ENCODE measurements at regions not wholly inside any gene's neighbourhood (a gene's known extent, or its start where the extent isn't known, plus 50 kb on each side); places are given as distances from the start of the nearest gene placed in this dataset.

GRCh38 chr4:17336069-17336468, 175.8 kb downstream of the QDPR start:
- no peak for DNase-seq

DNA sequence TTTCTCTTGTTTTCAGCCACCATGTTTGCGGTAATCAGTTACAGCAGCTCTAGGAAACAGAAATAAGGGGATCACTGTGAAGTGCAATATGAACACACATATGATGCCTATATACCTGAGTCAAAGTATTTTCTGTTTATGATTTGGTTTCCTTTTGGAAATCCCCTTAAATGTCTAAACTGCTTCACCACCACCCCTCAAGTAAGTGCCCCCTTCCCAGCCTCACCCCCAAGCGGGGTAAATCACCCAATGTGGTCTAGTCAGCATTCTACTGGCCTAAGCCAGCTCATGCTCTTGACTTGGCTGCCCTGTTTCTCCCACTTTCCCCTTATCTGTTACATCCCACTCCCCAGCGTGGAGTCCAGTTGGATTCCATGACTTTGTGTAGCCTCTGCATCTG, 176.5 kb downstream of the QDPR start:
- no peak for DNase-seq

DNA sequence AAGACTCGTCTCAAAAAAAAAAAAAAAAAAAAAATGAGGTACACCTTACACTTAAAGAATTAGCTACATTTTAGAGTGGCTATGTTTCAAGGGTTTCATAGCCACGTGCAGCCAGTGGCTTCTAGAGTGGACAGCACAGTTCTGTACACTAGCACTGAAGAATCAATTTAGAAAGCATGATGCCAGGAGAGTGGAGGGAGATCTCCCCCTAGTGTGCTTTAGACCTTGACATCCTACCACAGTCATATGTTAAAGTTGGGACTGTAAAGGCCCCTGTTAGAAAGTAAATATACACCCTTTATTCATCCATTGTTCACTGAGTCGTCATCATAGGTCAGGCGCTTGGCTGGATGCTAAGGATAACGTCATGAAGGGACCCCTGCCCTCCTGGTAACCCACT, 179.4 kb downstream of the QDPR start:
- no peak for DNase-seq

DNA sequence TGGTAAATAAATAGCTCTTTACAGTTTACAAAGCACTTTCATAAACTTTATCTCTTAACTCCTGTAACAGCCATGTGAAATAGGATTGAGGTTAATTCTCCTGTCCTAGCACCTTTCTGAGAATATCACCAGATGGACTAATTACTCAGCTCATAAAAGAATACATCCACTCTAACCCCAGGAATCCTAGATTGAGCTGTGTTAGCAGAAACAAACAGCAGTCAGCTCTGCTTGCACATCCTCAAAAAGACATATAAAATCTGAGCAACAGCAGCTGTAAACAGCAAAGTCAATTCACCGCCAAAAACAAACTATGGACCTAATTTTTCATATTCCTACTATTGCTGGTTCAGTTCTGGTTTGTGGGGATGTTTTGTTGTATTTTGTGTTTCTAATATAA, 182.8 kb downstream of the QDPR start:
- DNase-seq: no peak

DNA sequence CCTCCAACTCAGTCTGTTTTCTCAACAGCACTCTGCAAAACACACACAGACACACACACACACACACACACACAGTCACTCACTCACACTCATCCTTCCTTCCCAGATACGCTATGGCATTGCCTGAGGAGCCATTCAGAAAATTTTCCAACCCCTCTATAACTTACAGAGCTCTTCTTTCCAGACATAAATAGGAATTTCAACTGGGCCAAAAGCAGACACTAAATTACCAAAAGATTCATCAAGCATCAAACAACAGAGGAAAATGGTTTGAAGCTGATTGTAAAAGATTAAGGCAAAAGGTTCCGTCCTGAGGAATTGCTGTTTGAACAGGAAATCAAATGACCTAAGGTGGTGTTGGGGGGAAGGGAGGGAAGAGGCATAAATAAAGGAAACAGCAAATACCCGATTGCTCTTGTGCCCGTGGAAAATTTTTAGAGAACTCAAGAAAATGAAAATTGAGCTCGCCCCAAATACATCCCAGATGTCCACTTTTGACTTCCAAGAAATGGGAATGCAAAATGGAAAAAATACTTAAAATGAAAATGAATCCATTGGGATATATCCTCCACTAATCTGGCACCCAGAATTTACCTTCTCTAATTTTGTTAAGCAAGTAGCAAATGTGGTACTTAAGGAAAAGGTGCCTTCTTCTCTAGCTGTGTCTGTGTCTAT, 183.6 kb downstream of the QDPR start:
- DNase-seq: no peak

DNA sequence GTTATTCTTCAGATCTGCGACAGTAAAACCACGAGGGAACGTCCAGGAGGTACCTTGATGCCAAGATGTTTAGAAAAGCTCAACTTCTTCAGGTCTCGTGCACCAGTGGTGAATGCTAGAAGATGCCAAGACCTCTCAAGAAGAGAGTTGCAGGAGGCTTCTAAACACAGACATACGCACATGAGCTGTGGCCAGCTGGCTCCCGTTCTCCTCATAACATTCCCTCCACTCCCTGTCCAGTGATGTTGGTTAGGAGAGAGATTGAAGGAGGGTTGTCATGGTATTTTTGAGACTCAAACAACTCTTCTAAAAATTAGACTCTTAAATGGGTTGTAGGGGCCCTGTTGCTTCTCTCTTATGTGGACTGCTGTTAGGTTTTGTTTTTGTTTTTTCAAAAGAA, 184.3 kb downstream of the QDPR start:
- DNase-seq: no peak

- DNase-seq: no peak
Observed at GRCh38 chr4:17326756-17327155, 185.1 kb downstream of the QDPR start.

GRCh38 chr4:17325098-17325497, 186.8 kb downstream of the QDPR start:
- DNase-seq: no peak

GRCh38 chr4:17324386-17324830, 187.5 kb downstream of the QDPR start:
- peak; percentile 1 for DNase-seq

DNA sequence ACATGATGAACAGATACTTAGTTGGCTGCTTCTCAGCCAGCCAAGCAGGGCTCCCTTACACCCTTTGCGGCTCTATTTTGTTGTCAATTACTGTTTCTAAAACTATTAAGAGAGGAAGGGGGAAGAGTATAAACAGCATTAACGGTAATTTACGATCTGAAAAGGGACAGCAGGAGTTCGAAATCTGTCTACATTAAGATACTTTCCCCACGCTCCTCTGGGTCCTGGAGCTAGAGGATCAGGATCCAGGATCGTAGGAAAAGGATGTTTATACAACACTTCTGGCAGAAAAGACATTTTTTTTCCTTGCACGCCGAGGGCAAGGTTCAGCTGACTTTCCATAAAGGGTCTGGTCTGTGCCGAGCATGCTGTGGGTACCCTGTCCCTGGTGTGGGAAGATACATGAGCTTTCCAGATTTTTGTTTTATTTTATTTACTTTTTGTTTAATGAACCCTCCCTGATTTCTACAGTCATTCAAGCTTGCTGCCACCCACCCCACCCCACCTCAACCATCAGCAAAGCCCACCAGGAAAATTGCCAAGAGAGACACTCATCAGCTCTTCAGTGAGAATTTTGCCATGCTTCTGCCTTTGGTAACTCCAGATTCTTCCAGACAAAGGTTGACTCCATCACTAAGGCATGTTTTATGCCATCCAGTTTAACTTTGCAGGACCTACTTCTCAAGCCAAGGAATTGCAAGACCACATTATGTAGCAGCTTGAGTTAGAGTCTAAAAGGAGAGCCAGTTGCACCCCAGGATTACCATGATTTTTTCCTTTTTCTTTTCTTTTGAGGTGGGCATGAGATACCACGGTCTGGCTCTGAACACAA, 188.1 kb downstream of the QDPR start:
- no peak for DNase-seq

- no peak for DNase-seq
Observed at GRCh38 chr4:17322514-17322913, 189.4 kb downstream of the QDPR start.

GRCh38 chr4:17320046-17320445, 191.8 kb downstream of the QDPR start:
- no peak for DNase-seq

- DNase-seq: no peak
Observed at GRCh38 chr4:17317526-17317925, 194.4 kb downstream of the QDPR start.

DNA sequence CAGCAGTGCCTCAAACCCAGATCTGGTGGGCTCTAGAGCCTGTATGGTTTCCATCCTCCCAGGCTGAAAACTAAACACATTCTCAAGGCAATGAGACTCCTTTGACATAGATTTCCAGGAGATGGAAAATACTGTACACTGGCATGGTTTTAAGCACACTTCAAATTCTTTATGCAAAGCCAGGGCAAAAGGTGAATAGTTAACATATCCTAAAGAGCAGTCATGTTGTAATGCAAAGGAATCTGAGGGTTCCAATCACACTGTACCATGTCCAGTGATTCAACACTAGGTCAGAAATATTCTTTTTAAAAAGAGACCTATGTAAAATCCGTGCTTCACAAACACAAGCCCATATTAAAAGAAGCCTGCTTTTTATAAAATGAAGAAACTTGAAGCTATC, 195.3 kb downstream of the QDPR start:
- DNase-seq: no peak

DNA sequence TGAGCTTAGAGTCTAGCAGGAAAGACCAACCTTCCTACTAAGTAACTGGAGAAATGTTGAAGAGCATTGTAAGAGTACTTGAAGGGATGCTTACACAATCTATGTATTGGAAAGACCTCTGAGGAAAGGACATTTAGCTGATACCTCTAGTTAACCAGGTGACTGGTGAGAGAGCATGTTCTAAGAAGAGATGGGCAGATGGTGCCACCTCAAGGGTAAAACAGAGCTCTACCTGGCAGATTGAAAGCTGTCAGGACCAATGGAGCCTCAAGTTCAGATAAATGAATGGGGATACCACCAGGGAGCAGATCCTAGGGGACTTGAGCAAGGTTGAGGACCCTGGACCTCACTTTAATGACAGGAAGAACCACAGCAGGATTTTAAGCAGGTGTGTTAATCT, 196.4 kb downstream of the QDPR start:
- no peak for DNase-seq

DNA sequence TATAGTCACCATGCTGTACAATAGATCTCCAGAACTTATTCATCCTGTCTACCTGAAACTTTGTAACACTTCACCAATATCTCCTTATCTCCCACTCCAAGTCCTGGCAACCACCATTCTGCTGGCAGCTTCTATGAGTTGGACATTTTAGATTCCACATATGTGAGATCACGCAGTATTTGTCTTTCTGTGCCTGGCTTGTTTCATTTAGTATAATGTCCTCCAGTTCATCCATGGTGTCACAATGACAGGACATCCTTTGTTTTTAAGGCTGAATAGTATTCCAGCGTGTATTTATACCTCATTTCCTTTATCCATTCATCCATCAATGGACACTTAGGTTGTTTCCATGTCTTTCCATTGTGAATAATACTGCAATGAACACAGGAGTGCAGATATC, 198.7 kb downstream of the QDPR start:
- DNase-seq: no peak

DNA sequence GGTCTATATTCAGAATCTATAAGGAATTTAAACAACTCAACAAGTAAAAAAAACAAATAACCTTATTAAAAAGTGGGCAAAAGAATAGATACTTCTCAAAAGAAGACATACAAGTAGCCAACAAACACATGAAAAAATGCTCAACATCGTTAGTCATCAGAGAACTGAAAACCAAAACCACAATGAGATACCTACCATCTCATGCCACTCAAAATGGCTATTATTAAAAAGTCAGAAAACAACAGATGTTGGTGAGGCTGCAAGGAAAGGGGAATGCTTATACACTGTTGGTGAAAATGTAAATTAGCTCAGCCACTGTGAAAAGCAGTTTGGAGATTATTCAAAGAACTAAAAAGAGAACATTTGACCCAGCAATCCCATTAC, 201.6 kb downstream of the QDPR start:
- no peak for DNase-seq

GRCh38 chr4:17309567-17310268, 202.2 kb downstream of the QDPR start:
- DNase-seq: no peak

DNA sequence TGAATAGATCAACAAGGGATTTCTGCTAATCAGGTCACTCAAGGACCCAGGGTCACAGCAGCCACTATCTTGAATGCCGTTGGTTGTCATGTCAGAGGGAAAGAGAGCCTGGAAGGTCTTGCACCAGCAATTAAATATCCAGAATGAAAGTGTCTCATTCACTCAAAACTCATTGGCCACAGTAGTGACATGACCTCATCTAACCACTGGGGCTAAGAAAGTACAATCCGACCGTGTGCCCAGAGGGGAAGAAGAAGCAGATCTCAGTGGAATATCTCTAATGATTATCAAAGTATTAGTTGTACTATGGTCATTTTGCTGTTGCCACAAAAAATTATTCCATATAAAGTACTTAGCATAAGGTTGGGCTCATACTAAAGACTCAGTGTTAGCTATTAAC, 210.0 kb downstream of the QDPR start:
- no peak for DNase-seq

GRCh38 chr4:17301266-17301665, 210.6 kb downstream of the QDPR start:
- DNase-seq: no peak

GRCh38 chr4:17296921-17297890, 214.7 kb downstream of the QDPR start:
- DNase-seq: no peak

DNA sequence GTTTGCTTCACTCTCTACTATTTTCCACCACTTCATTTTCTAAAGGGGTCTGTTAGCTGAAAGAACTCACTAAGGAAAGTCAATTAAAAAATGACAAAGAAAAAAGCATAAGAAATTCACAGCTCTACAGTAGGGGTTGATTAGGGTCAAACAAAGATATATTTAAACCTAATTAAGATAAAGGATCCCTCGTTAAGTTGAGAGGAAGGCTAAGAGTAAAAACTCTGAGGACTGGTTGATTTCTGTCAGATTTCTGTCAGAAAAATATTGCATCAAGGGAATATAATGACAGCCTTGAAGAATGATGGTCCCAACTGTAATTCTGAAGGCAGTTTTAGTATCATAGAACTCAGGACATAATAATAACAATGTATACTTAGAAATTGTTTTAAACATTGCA, 218.0 kb downstream of the QDPR start:
- DNase-seq: no peak

DNA sequence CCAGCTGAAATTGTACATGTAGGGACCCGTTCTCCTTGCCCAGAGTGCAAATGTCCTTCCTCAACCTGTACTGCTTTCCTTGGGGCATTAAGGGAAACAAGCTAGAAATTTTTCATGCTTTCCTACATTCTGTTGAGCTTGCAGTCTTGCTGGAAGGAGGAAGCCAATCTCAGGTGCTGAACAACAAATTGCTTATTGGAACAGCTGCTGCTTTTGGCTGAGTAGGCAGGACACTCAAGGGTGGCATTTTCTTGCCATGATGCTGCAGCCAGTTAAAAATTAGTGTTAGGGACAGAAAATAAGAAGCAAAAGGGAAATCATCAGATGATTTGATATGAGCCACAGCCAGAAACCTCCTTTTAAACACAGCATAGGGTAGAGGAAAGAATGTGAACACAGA, 223.7 kb downstream of the QDPR start:
- DNase-seq: no peak

Measured in NCI-H146 (cell line).